ENCODE measurements at regions not wholly inside any gene's neighbourhood (a gene's known extent, or its start where the extent isn't known, plus 50 kb on each side); places are given as distances from the start of the nearest gene placed in this dataset.

DNA sequence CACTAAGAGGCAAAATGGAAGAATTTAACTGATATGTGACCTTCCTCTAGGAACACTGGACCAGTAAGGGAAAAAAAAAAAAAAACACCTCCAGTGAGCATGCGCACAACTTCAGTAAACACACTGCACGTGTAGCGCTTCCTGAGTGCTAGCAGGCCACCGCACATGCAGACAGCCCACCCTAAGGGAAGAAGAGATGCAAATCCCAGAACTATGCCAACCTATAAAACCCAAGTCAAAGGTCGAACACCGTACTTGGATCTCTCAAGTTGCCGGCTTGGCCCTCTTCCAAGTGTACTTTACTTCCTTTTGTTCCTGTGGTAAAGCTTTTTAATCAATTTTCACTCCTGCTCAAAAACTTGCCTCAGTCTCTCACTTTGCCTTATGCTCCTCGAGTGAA lies 64.5 kb upstream of the CADPS start:
- TF ChIP-seq, protein P1, sequence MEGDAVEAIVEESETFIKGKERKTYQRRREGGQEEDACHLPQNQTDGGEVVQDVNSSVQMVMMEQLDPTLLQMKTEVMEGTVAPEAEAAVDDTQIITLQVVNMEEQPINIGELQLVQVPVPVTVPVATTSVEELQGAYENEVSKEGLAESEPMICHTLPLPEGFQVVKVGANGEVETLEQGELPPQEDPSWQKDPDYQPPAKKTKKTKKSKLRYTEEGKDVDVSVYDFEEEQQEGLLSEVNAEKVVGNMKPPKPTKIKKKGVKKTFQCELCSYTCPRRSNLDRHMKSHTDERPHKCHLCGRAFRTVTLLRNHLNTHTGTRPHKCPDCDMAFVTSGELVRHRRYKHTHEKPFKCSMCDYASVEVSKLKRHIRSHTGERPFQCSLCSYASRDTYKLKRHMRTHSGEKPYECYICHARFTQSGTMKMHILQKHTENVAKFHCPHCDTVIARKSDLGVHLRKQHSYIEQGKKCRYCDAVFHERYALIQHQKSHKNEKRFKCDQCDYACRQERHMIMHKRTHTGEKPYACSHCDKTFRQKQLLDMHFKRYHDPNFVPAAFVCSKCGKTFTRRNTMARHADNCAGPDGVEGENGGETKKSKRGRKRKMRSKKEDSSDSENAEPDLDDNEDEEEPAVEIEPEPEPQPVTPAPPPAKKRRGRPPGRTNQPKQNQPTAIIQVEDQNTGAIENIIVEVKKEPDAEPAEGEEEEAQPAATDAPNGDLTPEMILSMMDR (IDR thresholded peaks at IDR 0.05) = no peak
- no peak for TF ChIP-seq POLR2AphosphoS5 (IDR thresholded peaks at IDR 0.05)

All from sigmoid colon (tissue), 4 donors.